HG03280 (cell line): ENCODE measurements at regions not wholly inside any gene's neighbourhood (a gene's known extent, or its start where the extent isn't known, plus 50 kb on each side); places are given as distances from the start of the nearest gene placed in this dataset.

Experiments used
- ATAC-seq: cut with Tn5 transposase; IDR thresholded peaks from one replicate; pipeline ENCODE4 v1.9.1; 2021; ENCODE audit warnings: mild to moderate bottlenecking, moderate library complexity; ENCODE audit not compliant: unreplicated experiment

DNA sequence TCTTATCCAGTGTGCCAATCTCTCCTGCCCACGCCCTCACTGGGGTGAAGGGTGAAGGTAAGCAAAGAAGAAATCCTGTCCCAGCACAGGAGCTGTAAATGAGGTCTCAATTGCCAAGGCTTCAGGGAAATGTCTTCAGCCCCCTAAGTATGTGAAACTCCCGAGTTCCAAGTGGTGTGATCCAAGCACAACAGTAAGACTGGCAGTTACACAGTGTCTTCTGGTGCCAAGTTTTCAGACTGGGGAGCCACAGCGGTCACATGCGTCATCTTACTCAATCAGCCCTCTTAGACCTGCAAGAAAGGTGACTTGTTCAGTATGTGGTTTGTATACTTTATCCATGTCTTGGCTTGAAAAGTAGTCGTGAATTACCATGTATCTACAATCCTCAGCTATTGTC is 55.0 kb upstream of the SPRED2 start:
- no peak for ATAC-seq

DNA sequence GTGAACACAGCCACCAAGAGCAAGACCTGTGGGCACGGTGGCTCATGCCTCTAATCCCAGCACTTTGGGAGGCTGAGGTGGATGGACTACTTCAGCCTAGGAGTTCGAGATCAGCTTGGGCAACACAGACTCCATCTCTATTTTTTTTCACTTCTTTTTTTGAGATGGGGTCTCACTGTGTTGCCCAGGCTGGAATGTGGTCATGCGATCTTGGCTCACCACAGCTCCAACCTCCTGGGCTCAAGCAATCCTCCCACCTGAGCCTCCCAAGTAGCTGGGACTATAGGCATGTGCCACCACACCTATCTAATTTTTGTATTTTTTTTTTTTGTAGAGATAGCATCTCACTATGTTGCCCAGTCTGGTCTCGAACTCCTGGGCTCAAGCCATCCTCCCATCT is 54.4 kb upstream of the SPRED2 start:
- no peak for ATAC-seq

DNA sequence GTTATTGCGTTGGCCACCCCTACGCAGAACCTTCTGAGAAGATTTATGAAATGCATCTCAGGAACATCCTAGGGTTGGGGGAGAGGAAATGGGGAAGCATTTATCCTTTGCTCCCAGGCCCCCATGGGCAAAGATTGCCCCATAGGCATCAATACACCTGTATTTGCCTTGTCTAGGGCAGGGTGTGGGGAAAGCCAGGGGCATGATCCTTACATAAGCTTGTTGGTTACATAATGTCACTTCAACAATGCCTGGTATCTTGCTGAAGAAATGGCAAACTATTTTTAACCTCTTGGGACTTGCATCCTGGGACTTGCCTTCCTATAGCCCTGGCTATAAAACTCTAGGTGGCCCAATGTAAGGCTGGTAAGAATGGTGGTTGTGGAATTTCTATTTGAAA is 53.9 kb upstream of the SPRED2 start:
- no peak for ATAC-seq

DNA sequence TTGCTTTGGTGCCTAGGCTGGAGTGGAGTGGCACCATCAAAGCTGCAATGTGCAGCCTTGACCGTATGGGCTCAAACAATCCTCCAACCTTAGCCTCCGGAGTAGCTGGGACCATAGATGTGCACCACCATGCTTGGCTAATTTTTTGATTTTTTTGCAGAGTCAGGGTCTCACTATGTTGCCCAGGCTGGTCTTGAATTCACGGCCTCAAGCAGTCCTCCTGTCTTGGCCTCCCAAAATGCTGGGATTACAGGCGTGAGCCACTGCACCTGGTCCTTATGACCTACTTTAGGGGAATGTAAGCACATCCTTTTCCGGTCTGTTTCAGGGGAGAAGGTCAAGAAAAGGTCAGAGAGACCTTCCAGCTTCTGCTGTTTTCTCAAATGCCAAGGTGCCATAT is 53.4 kb upstream of the SPRED2 start:
- no peak for ATAC-seq

DNA sequence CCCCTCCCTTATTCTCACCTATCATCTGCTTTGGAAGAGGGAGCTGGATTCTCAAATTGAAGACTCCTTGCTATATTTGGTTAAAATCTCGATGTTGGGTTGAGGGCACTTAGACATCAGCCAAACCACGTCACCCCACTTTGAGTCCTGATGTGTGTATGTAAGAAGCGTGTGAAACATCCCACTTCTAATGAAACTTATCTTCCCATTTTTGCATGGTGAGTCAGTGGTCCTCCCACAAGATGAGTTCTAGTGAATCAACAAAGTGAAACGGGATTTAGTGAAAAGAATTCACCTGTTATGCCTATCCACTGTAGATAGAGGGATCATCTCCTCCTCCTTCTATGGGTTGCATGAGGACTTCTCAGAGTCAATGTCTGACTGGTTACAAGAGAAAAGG is 51.4 kb upstream of the SPRED2 start:
- no peak for ATAC-seq

DNA sequence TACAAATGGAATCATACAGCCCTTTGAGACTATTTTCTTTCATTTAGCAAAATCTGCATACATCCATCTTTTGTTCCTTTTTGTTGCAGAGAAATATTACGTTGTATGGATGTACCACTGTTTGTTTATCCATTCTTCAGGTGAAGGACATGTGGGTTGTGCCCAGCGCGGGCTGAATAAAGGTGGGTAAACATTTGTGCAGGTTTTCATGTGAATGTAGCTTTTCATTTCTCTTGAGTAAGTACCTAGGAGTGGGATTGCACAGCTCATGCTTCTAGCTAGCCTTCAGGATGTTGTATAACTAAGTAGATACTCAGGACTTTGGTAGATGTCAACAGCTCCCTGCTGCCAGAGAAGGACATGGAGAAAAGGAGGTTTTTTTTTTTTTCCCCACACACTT is 50.6 kb upstream of the SPRED2 start:
- no peak for ATAC-seq
